HG03571 (cell line): ENCODE measurements at regions not wholly inside any gene's neighbourhood (a gene's known extent, or its start where the extent isn't known, plus 50 kb on each side); places are given as distances from the start of the nearest gene placed in this dataset.

Experiments
- ATAC-seq: cut with Tn5 transposase; IDR thresholded peaks from one replicate; pipeline ENCODE4 v1.9.1; 2021; ENCODE audit not compliant: unreplicated experiment

GRCh38 chr11:29315275-29315674 lies 701.6 kb downstream of the KCNA4 start:
- no peak for ATAC-seq

- ATAC-seq = no peak
Observed at GRCh38 chr11:29314211-29314610, 702.6 kb downstream of the KCNA4 start.

GRCh38 chr11:29312812-29313211 lies 704.0 kb downstream of the KCNA4 start:
- no peak for ATAC-seq

- ATAC-seq = no peak
Observed at GRCh38 chr11:29310725-29311342, 706.0 kb downstream of the KCNA4 start.

- ATAC-seq = no peak
Observed at GRCh38 chr11:29309992-29310391, 706.8 kb downstream of the KCNA4 start.

GRCh38 chr11:29306527-29306926 lies 710.3 kb downstream of the KCNA4 start:
- no peak for ATAC-seq

- no peak for ATAC-seq
Observed at GRCh38 chr11:29305456-29306232, 711.2 kb downstream of the KCNA4 start.

GRCh38 chr11:29300420-29300819 lies 716.4 kb downstream of the KCNA4 start:
- ATAC-seq = no peak

GRCh38 chr11:29296680-29297079 lies 720.1 kb downstream of the KCNA4 start:
- no peak for ATAC-seq

GRCh38 chr11:29293825-29294224 lies 723.0 kb downstream of the KCNA4 start:
- ATAC-seq = peak; percentile 80

- ATAC-seq = no peak
Observed at GRCh38 chr11:29282088-29282487, 734.7 kb downstream of the KCNA4 start.

GRCh38 chr11:29281271-29281777 lies 735.5 kb downstream of the KCNA4 start:
- no peak for ATAC-seq

- ATAC-seq = no peak
Observed at GRCh38 chr11:29280452-29280851, 736.4 kb downstream of the KCNA4 start.

- no peak for ATAC-seq
Observed at GRCh38 chr11:29279716-29280115, 737.1 kb downstream of the KCNA4 start.

- no peak for ATAC-seq
Observed at GRCh38 chr11:29272019-29272654, 744.7 kb downstream of the KCNA4 start.

- no peak for ATAC-seq
Observed at GRCh38 chr11:29271616-29272015, 745.2 kb downstream of the KCNA4 start.

GRCh38 chr11:29268733-29269132 lies 748.1 kb downstream of the KCNA4 start:
- no peak for ATAC-seq

GRCh38 chr11:29265792-29266191 lies 751.0 kb downstream of the KCNA4 start:
- no peak for ATAC-seq

GRCh38 chr11:29265381-29265780 lies 751.4 kb downstream of the KCNA4 start:
- ATAC-seq = no peak

- no peak for ATAC-seq
Observed at GRCh38 chr11:29263971-29264682, 752.7 kb downstream of the KCNA4 start.

- ATAC-seq = no peak
Observed at GRCh38 chr11:29261831-29262230, 755.0 kb downstream of the KCNA4 start.
